H54 (cell line): ENCODE measurements at regions not wholly inside any gene's neighbourhood (a gene's known extent, or its start where the extent isn't known, plus 50 kb on each side); places are given as distances from the start of the nearest gene placed in this dataset.

Experiments used
- DNase-seq: peaks from one replicate; pipeline ENCODE4 v3.0.0; 2011; ENCODE audit warnings: low spot score, mixed read lengths; ENCODE audit not compliant: insufficient read length
- FAIRE-seq: peaks from 3 replicates; lab custom pipeline; 2011; peaks lifted over from hg19 to GRCh38; lab: Jason Lieb, UNC
- POLR2A ChIP-seq: IDR thresholded peaks from 2 replicates; pipeline ENCODE4 v1.6.1; 2011; ENCODE audit warnings: low read depth, mild to moderate bottlenecking, low read length

- peak; percentile 81 for FAIRE-seq
- no peak for TF ChIP-seq POLR2A
- DNase-seq = no peak
Observed at GRCh38 chr12:77120156-77121085, 55.1 kb upstream of the E2F7 start.

GRCh38 chr12:77118696-77119095 is 53.3 kb upstream of the E2F7 start:
- DNase-seq = no peak
- peak; percentile 48 for FAIRE-seq
- no peak for TF ChIP-seq POLR2A

GRCh38 chr12:77116277-77116676 is 50.9 kb upstream of the E2F7 start:
- DNase-seq (no peak), FAIRE-seq (peak; percentile 81)
- no peak for TF ChIP-seq POLR2A

GRCh38 chr12:77115471-77115870 is 50.1 kb upstream of the E2F7 start:
- DNase-seq (no peak), FAIRE-seq (no peak)
- TF ChIP-seq POLR2A = no peak
